ENCODE measurements at regions not wholly inside any gene's neighbourhood (a gene's known extent, or its start where the extent isn't known, plus 50 kb on each side); places are given as distances from the start of the nearest gene placed in this dataset.

GRCh38 chr11:50155508-50155907 is 122.8 kb downstream of the OR4C45 start:
- Histone ChIP-seq H3K4me2 (ENCODE audit: low read length) (no peak overlapping the region), H3K9me2 (replicated peaks; ENCODE audit: control insufficient read depth, low read length) (no peaks in the 10 kb centered on the region), H3K4me1 (ENCODE audit: control insufficient read depth, low read length) (no peaks in the 10 kb centered on the region), H3K4me3 (ENCODE audit: low read length) (no peak overlapping the region), H3K27ac (ENCODE audit: low read depth, low read length) (no peak overlapping the region), H3K36me3 (ENCODE audit: control insufficient read depth, low read length) (no peaks in the 10 kb centered on the region), H4K20me1 (ENCODE audit: control insufficient read depth, insufficient read depth, low read depth, low read length) (no peaks in the 10 kb centered on the region), H3K27me3 (ENCODE audit: control insufficient read depth, low read length) (no peaks in the 10 kb centered on the region), H3K79me2 (ENCODE audit: control insufficient read depth, low read length) (no peaks in the 10 kb centered on the region), H3F3A (ENCODE audit: control insufficient read depth, insufficient read depth) (no peaks in the 10 kb centered on the region), H3K9me3 (ENCODE audit: control insufficient read depth, insufficient read depth, low read length) (peaks cover 4% of the 10 kb centered on the region; the same call in 1 of the 2 replicates)
- TF ChIP-seq CTCF (IDR thresholded peaks at IDR 0.05; ENCODE audit: low read depth, low read length, poor library complexity, severe bottlenecking) = no peak
- TF ChIP-seq EZH2phosphoT487 (IDR thresholded peaks at IDR 0.05; ENCODE audit: borderline replicate concordance, low read length) = no peak

- no peak overlapping the region for H3K4me3 ChIP-seq (ENCODE audit: low read length)
- no peaks in the 10 kb centered on the region for H3K9me2 ChIP-seq (replicated peaks; ENCODE audit: control insufficient read depth, low read length)
- H3F3A ChIP-seq (ENCODE audit: control insufficient read depth, insufficient read depth) = no peaks in the 10 kb centered on the region
- H3K79me2 ChIP-seq (ENCODE audit: control insufficient read depth, low read length) = no peaks in the 10 kb centered on the region
- TF ChIP-seq EZH2phosphoT487 (IDR thresholded peaks at IDR 0.05; ENCODE audit: borderline replicate concordance, low read length) (no peak), CTCF (IDR thresholded peaks at IDR 0.05; ENCODE audit: low read depth, low read length, poor library complexity, severe bottlenecking) (no peak)
- H3K9me3 ChIP-seq (ENCODE audit: control insufficient read depth, insufficient read depth, low read length) = no peaks in the 10 kb centered on the region; the same call in 1 of the 2 replicates
- H3K27me3 ChIP-seq (ENCODE audit: control insufficient read depth, low read length) = no peaks in the 10 kb centered on the region
- no peak overlapping the region for H3K4me2 ChIP-seq (ENCODE audit: low read length)
- H4K20me1 ChIP-seq (ENCODE audit: control insufficient read depth, insufficient read depth, low read depth, low read length) = no peaks in the 10 kb centered on the region
- no peak overlapping the region for H3K27ac ChIP-seq (ENCODE audit: low read depth, low read length)
- no peaks in the 10 kb centered on the region for H3K4me1 ChIP-seq (ENCODE audit: control insufficient read depth, low read length)
- H3K36me3 ChIP-seq (ENCODE audit: control insufficient read depth, low read length) = no peaks in the 10 kb centered on the region
Measured at GRCh38 chr11:50164050-50164449, 131.4 kb downstream of the OR4C45 start.

DNA sequence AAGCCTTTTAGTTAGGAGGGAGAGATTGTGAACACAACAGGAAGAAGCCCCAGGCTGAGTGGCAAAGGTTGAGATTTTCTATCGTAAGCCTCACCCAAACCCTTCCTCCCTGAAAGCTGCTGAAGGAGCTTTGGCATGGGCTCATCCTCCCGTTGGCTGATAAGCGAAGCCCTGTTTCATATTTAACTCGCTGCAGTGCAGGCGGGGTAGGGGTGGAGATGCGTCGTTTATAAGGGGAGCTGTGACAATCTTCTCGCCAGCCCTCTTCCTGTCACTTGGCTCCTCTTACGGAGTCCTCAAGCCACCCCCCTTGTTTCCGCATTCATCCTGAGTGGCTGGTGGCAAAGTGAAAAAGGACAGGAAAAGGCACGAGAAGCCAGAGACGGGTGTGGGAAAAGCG is 137.0 kb downstream of the OR4C45 start:
- Histone ChIP-seq H4K20me1 (ENCODE audit: control insufficient read depth, insufficient read depth, low read depth, low read length) (no peaks in the 10 kb centered on the region), H3K36me3 (ENCODE audit: control insufficient read depth, low read length) (no peaks in the 10 kb centered on the region), H3K9me3 (ENCODE audit: control insufficient read depth, insufficient read depth, low read length) (no peaks in the 10 kb centered on the region; the same call in 1 of the 2 replicates), H3K27ac (ENCODE audit: low read depth, low read length) (no peak overlapping the region), H3F3A (ENCODE audit: control insufficient read depth, insufficient read depth) (no peaks in the 10 kb centered on the region), H3K9me2 (replicated peaks; ENCODE audit: control insufficient read depth, low read length) (no peaks in the 10 kb centered on the region), H3K4me1 (ENCODE audit: control insufficient read depth, low read length) (no peaks in the 10 kb centered on the region), H3K79me2 (ENCODE audit: control insufficient read depth, low read length) (no peaks in the 10 kb centered on the region), H3K4me3 (ENCODE audit: low read length) (no peak overlapping the region), H3K4me2 (ENCODE audit: low read length) (no peak overlapping the region), H3K27me3 (ENCODE audit: control insufficient read depth, low read length) (no peaks in the 10 kb centered on the region)
- TF ChIP-seq CTCF (IDR thresholded peaks at IDR 0.05; ENCODE audit: low read depth, low read length, poor library complexity, severe bottlenecking) = no peak
- no peak for TF ChIP-seq EZH2phosphoT487 (IDR thresholded peaks at IDR 0.05; ENCODE audit: borderline replicate concordance, low read length)
